A673 (cell line): ENCODE measurements at regions not wholly inside any gene's neighbourhood (a gene's known extent, or its start where the extent isn't known, plus 50 kb on each side); places are given as distances from the start of the nearest gene placed in this dataset.

Experiments used
- BruUV-seq: library from RNA; stranded (reverse); fragments of 400-500 nt; replicated peaks from 2 replicates; lab custom pipeline; 2021; lab: Mats Ljungman, UMichigan
- CTCF ChIA-PET: fragments of 300-600 bp; sonication (Branson Sonifier 250); formaldehyde crosslinking; loops from one replicate; lab custom pipeline; 2022; ENCODE audit warnings: antibody characterized with exemption; lab: Charles Lee
- POLR2A ChIA-PET: fragments of 300-600 bp; sonication (Branson Sonifier 250); formaldehyde crosslinking; loops from one replicate; lab custom pipeline; 2022; ENCODE audit warnings: antibody characterized with exemption; ENCODE audit not compliant: low non-redundant PET; lab: Charles Lee
- DNase-seq: peaks from one replicate; pipeline ENCODE4 v3.0.0-alpha.2; 2015; ENCODE audit warnings: low spot score
- H3K27ac ChIP-seq: fragments of 200-600 bp; sonication (generic); 2 replicates; pipeline ENCODE4 v1.5.1; 2016; ENCODE audit warnings: mixed run types, low read depth, mild to moderate bottlenecking, mixed read lengths, antibody characterized with exemption, low read length; ENCODE audit not compliant: poor library complexity, severe bottlenecking
- H3K27me3 ChIP-seq: fragments of 200-600 bp; sonication (generic); replicated peaks from 2 replicates; pipeline ENCODE4 v1.6.1; 2017; ENCODE audit warnings: mixed run types, low read depth, mild to moderate bottlenecking, mixed read lengths, antibody characterized with exemption, low read length; ENCODE audit not compliant: insufficient read depth, poor library complexity
- H3K36me3 ChIP-seq: fragments of 200-600 bp; sonication (generic); 2 replicates; pipeline ENCODE4 v1.6.1; 2016; ENCODE audit warnings: mixed run types, mild to moderate bottlenecking, mixed read lengths, antibody characterized with exemption, low read length; ENCODE audit not compliant: insufficient read depth, poor library complexity, severe bottlenecking
- H3K4me1 ChIP-seq: fragments of 200-600 bp; sonication (generic); 2 replicates; pipeline ENCODE4 v1.6.1; 2017; ENCODE audit warnings: mixed run types, mild to moderate bottlenecking, mixed read lengths, antibody characterized with exemption, low read length; ENCODE audit not compliant: insufficient read depth, poor library complexity, severe bottlenecking
- H3K4me3 ChIP-seq: fragments of 200-600 bp; sonication (generic); 2 replicates; pipeline ENCODE4 v1.5.1; 2016; ENCODE audit warnings: low read depth, mixed run types, mild to moderate bottlenecking, mixed read lengths, low read length; ENCODE audit not compliant: poor library complexity, severe bottlenecking
- H3K9me3 ChIP-seq: fragments of 200-600 bp; sonication (generic); 2 replicates; pipeline ENCODE4 v1.6.1; 2016; ENCODE audit warnings: mixed run types, low read depth, mild to moderate bottlenecking, mixed read lengths, antibody characterized with exemption, low read length; ENCODE audit not compliant: poor library complexity, severe bottlenecking
- CTCF ChIP-seq: fragments of 300-800, 200-600 bp; sonication (generic); conservative IDR thresholded peaks from 2 replicates; pipeline ENCODE4 v1.5.1; 2017; ENCODE audit warnings: low read depth, mild to moderate bottlenecking, antibody characterized with exemption, low read length, moderate library complexity, mixed read lengths
- EZH2 ChIP-seq: fragments of 200-600 bp; sonication (generic); IDR thresholded peaks from 2 replicates; pipeline ENCODE4 v1.6.1; 2017; ENCODE audit warnings: borderline replicate concordance, low read depth, mild to moderate bottlenecking, mixed read lengths, antibody characterized with exemption, low read length; ENCODE audit not compliant: poor library complexity, severe bottlenecking
- intact Hi-C: fragments of 100-400 bp; cut with micrococcal nuclease; formaldehyde crosslinking; loops from one replicate; pipeline ENCODE4 v1.10.0; 2022; ENCODE audit not compliant: unreplicated experiment

- CTCF ChIA-PET = no interaction called here
- Histone ChIP-seq H3K36me3 (no peaks in the 10 kb centered on the region), H3K27ac (no peak overlapping the region), H3K4me3 (no peak overlapping the region), H3K4me1 (no peaks in the 10 kb centered on the region), H3K9me3 (no peaks in the 10 kb centered on the region), H3K27me3 (no peaks in the 10 kb centered on the region)
- DNase-seq = no peak
- POLR2A ChIA-PET = no interaction called here
- TF ChIP-seq CTCF (no peak), EZH2 (no peak)
- BruUV-seq = no TSS peak
- intact Hi-C loops = no loop called here
Observed at GRCh38 chr5:159697530-159697929, 218.8 kb upstream of the ADRA1B start.

GRCh38 chr5:159698322-159698721, 218.0 kb upstream of the ADRA1B start:
- no peak for DNase-seq
- CTCF ChIA-PET = no interaction called here
- Histone ChIP-seq H3K4me1 (no peaks in the 10 kb centered on the region), H3K36me3 (no peaks in the 10 kb centered on the region), H3K9me3 (no peaks in the 10 kb centered on the region), H3K27me3 (no peaks in the 10 kb centered on the region), H3K4me3 (no peak overlapping the region), H3K27ac (no peak overlapping the region)
- BruUV-seq = no TSS peak
- intact Hi-C loops = no loop called here
- TF ChIP-seq CTCF (no peak), EZH2 (no peak)
- POLR2A ChIA-PET = no interaction called here

- no TSS peak for BruUV-seq
- Histone ChIP-seq H3K27me3 (no peaks in the 10 kb centered on the region), H3K4me3 (no peak overlapping the region), H3K36me3 (no peaks in the 10 kb centered on the region), H3K27ac (no peak overlapping the region), H3K9me3 (no peaks in the 10 kb centered on the region), H3K4me1 (no peaks in the 10 kb centered on the region)
- no peak for DNase-seq
- ChIA-PET POLR2A (no interaction called here), CTCF (no interaction called here)
- no peak for TF ChIP-seq EZH2
- no peak for TF ChIP-seq CTCF
- intact Hi-C loops = no loop called here
Observed at GRCh38 chr5:159700016-159700415, 216.3 kb upstream of the ADRA1B start.
